Fibroblast of lung (primary cell): ENCODE measurements at regions not wholly inside any gene's neighbourhood (a gene's known extent, or its start where the extent isn't known, plus 50 kb on each side); places are given as distances from the start of the nearest gene placed in this dataset.

ENCODE experiments used
- DNase-seq, 2 donors: peaks; one replicate each; pipeline versions ENCODE4 v3.0.0 to v3.0.0-alpha.2; 2010; ENCODE audit warnings: low read depth in 2 of 2
- H2AFZ ChIP-seq: 2 replicates; pipeline ENCODE4 v1.5.1; 2012; ENCODE audit warnings: low read length, control low read depth, inconsistent platforms
- H3K27ac ChIP-seq: 2 replicates; pipeline ENCODE4 v1.5.1; 2011; ENCODE audit warnings: low read length, control low read depth; ENCODE audit not compliant: insufficient read depth
- H3K27me3 ChIP-seq: 2 replicates; pipeline ENCODE4 v1.5.1; 2011; ENCODE audit warnings: mild to moderate bottlenecking, low read length; ENCODE audit not compliant: control insufficient read depth, insufficient read depth
- H3K36me3 ChIP-seq: 2 replicates; pipeline ENCODE4 v1.5.1; 2011; ENCODE audit warnings: low read length; ENCODE audit not compliant: control insufficient read depth, insufficient read depth
- H3K4me1 ChIP-seq: 2 replicates; pipeline ENCODE4 v1.5.1; 2011; ENCODE audit warnings: low read length; ENCODE audit not compliant: control insufficient read depth, insufficient read depth; ENCODE audit errors: extremely low read depth
- H3K4me2 ChIP-seq: 2 replicates; pipeline ENCODE4 v1.5.1; 2011; ENCODE audit warnings: low read length, control low read depth; ENCODE audit not compliant: insufficient read depth; ENCODE audit errors: extremely low read depth
- H3K4me3 ChIP-seq, 4 experiments: fragments of 200-600 bp in 1 of 4; sonication (generic) in 1 of 4; replicated peaks in 1 of 4; 2 replicates each; pipeline ENCODE4 v1.5.1; 2011 to 2016; ENCODE audit warnings: low read length in 4 of 4, low read depth in 3 of 4, mild to moderate bottlenecking in 3 of 4, control low read depth in 2 of 4, inconsistent platforms in 1 of 4, mixed read lengths in 1 of 4; ENCODE audit not compliant: insufficient read depth in 1 of 4; ENCODE audit errors: control extremely low read depth in 1 of 4
- H3K79me2 ChIP-seq: 2 replicates; pipeline ENCODE4 v1.5.1; 2012; ENCODE audit warnings: mild to moderate bottlenecking, low read length, inconsistent platforms; ENCODE audit not compliant: control insufficient read depth, insufficient read depth
- H3K9ac ChIP-seq: 2 replicates; pipeline ENCODE4 v1.5.1; 2011; ENCODE audit warnings: mild to moderate bottlenecking, low read length, control low read depth; ENCODE audit not compliant: insufficient read depth
- H3K9me3 ChIP-seq: 2 replicates; pipeline ENCODE4 v1.5.1; 2012; ENCODE audit warnings: low read depth, low read length; ENCODE audit not compliant: control insufficient read depth, insufficient read depth
- H4K20me1 ChIP-seq: 2 replicates; pipeline ENCODE4 v1.5.1; 2011; ENCODE audit warnings: low read length; ENCODE audit not compliant: control insufficient read depth, insufficient read depth; ENCODE audit errors: extremely low read depth
- CTCF ChIP-seq, 2 donors: IDR thresholded peaks in 1 of 2; conservative IDR thresholded peaks in 1 of 2; 1 replicate in 1 of 2; 2 replicates in 1 of 2; pipeline ENCODE4 v1.5.1; 2011 to 2012; ENCODE audit warnings: low read length in 2 of 2, control low read depth in 1 of 2, inconsistent platforms in 1 of 2, low read depth in 1 of 2, mild to moderate bottlenecking in 1 of 2
- EZH2 ChIP-seq: IDR thresholded peaks from 2 replicates; pipeline ENCODE4 v1.5.1; 2012; ENCODE audit warnings: low read length, control low read depth, mild to moderate bottlenecking; ENCODE audit errors: missing control alignments

- H3K9ac ChIP-seq: no peak overlapping the region
- no peak for DNase-seq
- no peak for TF ChIP-seq EZH2
- no peak for TF ChIP-seq CTCF (conservative IDR thresholded peaks at IDR 0.05 in 1 of 2, IDR thresholded peaks at IDR 0.05 in 1 of 2; ENCODE audit: low read depth in 1 of 2, low read length in 2 of 2)
Measured at GRCh38 chr18:2263303-2263890, 307.9 kb downstream of the METTL4 start.

GRCh38 chr18:2274613-2275012 lies 296.7 kb downstream of the METTL4 start:
- Histone ChIP-seq H3K27ac (no peak overlapping the region), H3K27me3 (no peaks in the 10 kb centered on the region), H3K36me3 (no peaks in the 10 kb centered on the region), H3K9me3 (no peaks in the 10 kb centered on the region), H3K9ac (no peak overlapping the region), H4K20me1 (no peaks in the 10 kb centered on the region), H3K79me2 (no peaks in the 10 kb centered on the region), H3K4me2 (no peak overlapping the region), H3K4me3 (no peak overlapping the region), H2AFZ (no peak overlapping the region), H3K4me1 (no peaks in the 10 kb centered on the region)
- no peak for DNase-seq
- TF ChIP-seq EZH2 (no peak), CTCF (conservative IDR thresholded peaks at IDR 0.05 in 1 of 2, IDR thresholded peaks at IDR 0.05 in 1 of 2; ENCODE audit: low read depth in 1 of 2, low read length in 2 of 2) (no peak)

More at GRCh38 chr18:2263303-2263890, 307.9 kb downstream of the METTL4 start:
- Histone ChIP-seq H3K79me2 (no peaks in the 10 kb centered on the region), H3K4me3 (no peak overlapping the region), H3K4me2 (no peak overlapping the region), H4K20me1 (no peaks in the 10 kb centered on the region), H3K4me1 (no peaks in the 10 kb centered on the region), H3K36me3 (no peaks in the 10 kb centered on the region), H3K27me3 (peaks cover 2% of the 10 kb centered on the region), H3K9me3 (no peaks in the 10 kb centered on the region), H2AFZ (no peak overlapping the region), H3K27ac (no peak overlapping the region)

- Histone ChIP-seq H4K20me1 (no peaks in the 10 kb centered on the region), H3K27me3 (no peaks in the 10 kb centered on the region), H3K4me2 (no peak overlapping the region), H3K27ac (no peak overlapping the region), H3K4me1 (no peaks in the 10 kb centered on the region), H2AFZ (no peak overlapping the region), H3K79me2 (no peaks in the 10 kb centered on the region), H3K9me3 (no peaks in the 10 kb centered on the region), H3K36me3 (no peaks in the 10 kb centered on the region), H3K9ac (no peak overlapping the region), H3K4me3 (no peak overlapping the region)
- DNase-seq: no peak
- TF ChIP-seq CTCF (conservative IDR thresholded peaks at IDR 0.05 in 1 of 2, IDR thresholded peaks at IDR 0.05 in 1 of 2; ENCODE audit: low read depth in 1 of 2, low read length in 2 of 2): no peak
- TF ChIP-seq EZH2: no peak
Measured at GRCh38 chr18:2281086-2281485, 290.2 kb downstream of the METTL4 start.
